Endodermal cell (in vitro differentiated cells): ENCODE measurements at regions not wholly inside any gene's neighbourhood (a gene's known extent, or its start where the extent isn't known, plus 50 kb on each side); places are given as distances from the start of the nearest gene placed in this dataset.
A peak's percentile ranks its signal among the peaks of the same experiment; 100 is the strongest.

Source experiments
- DNase-seq: peaks from one replicate; pipeline ENCODE4 v3.0.0-alpha.2; 2017
- H3K27ac ChIP-seq: 2 replicates; pipeline ENCODE4 v1.5.1; 2013; ENCODE audit warnings: mild to moderate bottlenecking, low read depth, low read length, moderate library complexity
- H3K27me3 ChIP-seq: 2 replicates; pipeline ENCODE4 v1.6.1; 2013; ENCODE audit warnings: mild to moderate bottlenecking, low read length, moderate library complexity; ENCODE audit not compliant: insufficient read depth, control insufficient read depth, poor library complexity, severe bottlenecking
- H3K36me3 ChIP-seq: 2 replicates; pipeline ENCODE4 v1.7.0; 2013; ENCODE audit warnings: mild to moderate bottlenecking, low read length, moderate library complexity; ENCODE audit not compliant: control insufficient read depth, insufficient read depth
- H3K4me1 ChIP-seq: one replicate; pipeline ENCODE4 v1.7.0; 2013; ENCODE audit warnings: low read length; ENCODE audit not compliant: control insufficient read depth, insufficient read depth
- H3K4me3 ChIP-seq: 2 replicates; pipeline ENCODE4 v1.5.1; 2013; ENCODE audit warnings: mild to moderate bottlenecking, low read length, moderate library complexity
- H3K9ac ChIP-seq: 2 replicates; pipeline ENCODE4 v1.6.1; 2013; ENCODE audit warnings: mild to moderate bottlenecking, low read length, moderate library complexity; ENCODE audit not compliant: poor library complexity, severe bottlenecking; ENCODE audit errors: extremely low read depth
- H3K9me3 ChIP-seq: 2 replicates; pipeline ENCODE4 v1.6.1; 2013; ENCODE audit warnings: mild to moderate bottlenecking, low read length, moderate library complexity; ENCODE audit not compliant: control insufficient read depth
- H3K27ac Mint-ChIP-seq: 2 replicates; pipeline ENCODE4 v1.8.0; 2020; ENCODE audit warnings: mixed read lengths
- H3K27me3 Mint-ChIP-seq: 2 replicates; pipeline ENCODE4 v1.8.0; 2021; ENCODE audit warnings: mild to moderate bottlenecking, mixed read lengths; ENCODE audit not compliant: insufficient read depth
- H3K36me3 Mint-ChIP-seq: 2 replicates; pipeline ENCODE4 v1.8.0; 2020; ENCODE audit warnings: low read depth, mixed read lengths
- H3K4me1 Mint-ChIP-seq: 2 replicates; pipeline ENCODE4 v1.8.0; 2020; ENCODE audit warnings: mixed read lengths
- H3K4me3 Mint-ChIP-seq: 2 replicates; pipeline ENCODE4 v1.8.0; 2020; ENCODE audit warnings: mild to moderate bottlenecking, moderate library complexity, mixed read lengths
- H3K9me3 Mint-ChIP-seq: 2 replicates; pipeline ENCODE4 v1.8.0; 2020; ENCODE audit warnings: mild to moderate bottlenecking, mixed read lengths
- CTCF ChIP-seq: fragments of 200-600 bp; sonication (generic); conservative IDR thresholded peaks from 2 replicates; pipeline ENCODE4 v1.5.0; 2021; ENCODE audit warnings: antibody characterized with exemption, mild to moderate bottlenecking
- WGBS, 2 experiments: methylation state at CpG; one replicate each; pipeline versions ENCODE4 v1.1.5 to v1.1.7; 2013; ENCODE audit warnings: missing lambda C conversion rate in 2 of 2, mixed read lengths in 1 of 2; ENCODE audit not compliant: insufficient coverage in 1 of 2, insufficient read length in 1 of 2; 5-methylcytosine and 5-hydroxymethylcytosine counted together

GRCh38 chr13:44768239-44768638 lies 192.1 kb upstream of the TSC22D1 start:
- Mint-ChIP-seq H3K27me3 (no peaks in the 10 kb centered on the region), H3K4me1 (peaks cover 42% of the 10 kb centered on the region), H3K27ac (no peak overlapping the region), H3K36me3 (no peaks in the 10 kb centered on the region), H3K4me3 (no peak overlapping the region), H3K9me3 (no peaks in the 10 kb centered on the region)
- no peak overlapping the region for H3K4me3 ChIP-seq
- no peak for DNase-seq
- no peak overlapping the region for H3K9ac ChIP-seq
- H3K9me3 ChIP-seq, result no peaks in the 10 kb centered on the region
- WGBS, 2 experiments, result 75 to 86% methylated on average over 2 of the region's 2 CpGs
- no peaks in the 10 kb centered on the region for H3K27me3 ChIP-seq
- H3K27ac ChIP-seq, result no peak overlapping the region
- no peaks in the 10 kb centered on the region for H3K36me3 ChIP-seq
- no peak for TF ChIP-seq CTCF
- H3K4me1 ChIP-seq, result peaks cover 25% of the 10 kb centered on the region

DNA sequence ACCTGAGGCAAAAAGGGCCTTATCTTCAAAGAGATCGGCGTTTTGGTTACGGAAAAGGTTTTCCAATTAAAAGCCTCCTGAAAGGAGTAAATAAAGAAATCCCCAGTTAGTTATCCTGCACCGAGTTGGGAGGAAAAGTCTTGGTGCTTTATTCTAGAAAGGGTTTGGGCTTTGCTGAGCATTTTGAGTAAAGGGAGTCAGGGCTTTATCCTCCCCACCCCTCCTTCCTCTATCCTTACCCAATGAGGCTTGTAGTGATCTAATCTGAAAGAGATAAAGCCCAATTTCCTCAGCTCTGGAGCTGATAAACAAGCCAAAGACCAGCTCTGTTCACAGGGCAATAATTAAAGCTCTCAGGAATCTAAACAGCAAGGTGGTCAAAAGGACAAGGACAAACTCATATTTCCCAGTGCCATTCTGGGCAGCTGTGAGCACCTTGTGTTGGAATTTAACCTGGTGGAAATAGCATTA lies 188.9 kb upstream of the TSC22D1 start:
- Histone ChIP-seq H3K4me1 (peaks cover 30% of the 10 kb centered on the region), H3K9me3 (no peaks in the 10 kb centered on the region), H3K27ac (no peak overlapping the region), H3K4me3 (no peak overlapping the region), H3K27me3 (no peaks in the 10 kb centered on the region), H3K36me3 (no peaks in the 10 kb centered on the region), H3K9ac (no peak overlapping the region)
- Mint-ChIP-seq H3K9me3 (no peaks in the 10 kb centered on the region), H3K27ac (peak overlapping the region; percentile 45), H3K4me1 (peaks cover 43% of the 10 kb centered on the region), H3K27me3 (no peaks in the 10 kb centered on the region), H3K36me3 (no peaks in the 10 kb centered on the region), H3K4me3 (no peak overlapping the region)
- no peak for TF ChIP-seq CTCF
- DNase-seq, result no peak
- WGBS, 2 experiments, result 56 to 70% methylated on average over 3 to 4 of the region's 4 CpGs

GRCh38 chr13:44764302-44764692 lies 188.2 kb upstream of the TSC22D1 start:
- peak overlapping the region; percentile 77 for H3K27ac Mint-ChIP-seq
- no peaks in the 10 kb centered on the region for H3K9me3 Mint-ChIP-seq
- no peaks in the 10 kb centered on the region for H3K36me3 Mint-ChIP-seq
- no peaks in the 10 kb centered on the region for H3K9me3 ChIP-seq
- DNase-seq, result no peak
- no peak for TF ChIP-seq CTCF
- H3K27me3 ChIP-seq, result no peaks in the 10 kb centered on the region
- WGBS, 2 experiments, result 80 to 90% methylated on average over 2 to 8 of the region's 8 CpGs
- no peaks in the 10 kb centered on the region for H3K27me3 Mint-ChIP-seq
- H3K4me3 Mint-ChIP-seq, result no peak overlapping the region
- no peak overlapping the region for H3K4me3 ChIP-seq
- no peak overlapping the region for H3K9ac ChIP-seq
- H3K4me1 ChIP-seq, result peaks cover 30% of the 10 kb centered on the region
- no peaks in the 10 kb centered on the region for H3K36me3 ChIP-seq
- H3K4me1 Mint-ChIP-seq, result peaks cover 47% of the 10 kb centered on the region
- H3K27ac ChIP-seq, result no peak overlapping the region
